ENCODE measurements at regions not wholly inside any gene's neighbourhood (a gene's known extent, or its start where the extent isn't known, plus 50 kb on each side); places are given as distances from the start of the nearest gene placed in this dataset.

DNA sequence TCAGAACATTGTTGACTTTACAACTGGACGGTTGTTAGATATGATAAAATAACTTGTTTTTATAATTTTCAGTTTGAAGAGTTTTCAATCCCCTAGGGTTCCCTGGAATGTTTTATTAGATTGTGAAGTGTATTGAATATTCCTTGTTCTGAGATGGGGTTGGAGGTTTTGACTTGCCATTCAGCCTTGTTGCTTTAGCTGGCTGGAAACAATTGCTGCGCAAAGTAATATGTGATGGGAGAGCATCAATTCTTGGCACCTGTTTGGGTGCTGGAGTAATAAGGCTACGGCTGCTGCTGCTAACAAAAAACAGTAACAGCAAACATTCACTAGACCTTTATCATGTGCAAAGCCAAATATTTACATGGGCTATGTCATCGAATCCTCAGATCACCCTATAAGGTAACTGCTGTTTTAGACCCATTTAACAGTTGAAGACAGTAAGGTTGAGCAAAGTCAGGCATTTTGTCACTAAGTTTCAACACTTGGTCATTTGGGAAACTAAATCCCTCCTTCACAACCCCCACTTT, 241.0 kb upstream of the TBX3 start (continued):
- TF ChIP-seq, protein P1, sequence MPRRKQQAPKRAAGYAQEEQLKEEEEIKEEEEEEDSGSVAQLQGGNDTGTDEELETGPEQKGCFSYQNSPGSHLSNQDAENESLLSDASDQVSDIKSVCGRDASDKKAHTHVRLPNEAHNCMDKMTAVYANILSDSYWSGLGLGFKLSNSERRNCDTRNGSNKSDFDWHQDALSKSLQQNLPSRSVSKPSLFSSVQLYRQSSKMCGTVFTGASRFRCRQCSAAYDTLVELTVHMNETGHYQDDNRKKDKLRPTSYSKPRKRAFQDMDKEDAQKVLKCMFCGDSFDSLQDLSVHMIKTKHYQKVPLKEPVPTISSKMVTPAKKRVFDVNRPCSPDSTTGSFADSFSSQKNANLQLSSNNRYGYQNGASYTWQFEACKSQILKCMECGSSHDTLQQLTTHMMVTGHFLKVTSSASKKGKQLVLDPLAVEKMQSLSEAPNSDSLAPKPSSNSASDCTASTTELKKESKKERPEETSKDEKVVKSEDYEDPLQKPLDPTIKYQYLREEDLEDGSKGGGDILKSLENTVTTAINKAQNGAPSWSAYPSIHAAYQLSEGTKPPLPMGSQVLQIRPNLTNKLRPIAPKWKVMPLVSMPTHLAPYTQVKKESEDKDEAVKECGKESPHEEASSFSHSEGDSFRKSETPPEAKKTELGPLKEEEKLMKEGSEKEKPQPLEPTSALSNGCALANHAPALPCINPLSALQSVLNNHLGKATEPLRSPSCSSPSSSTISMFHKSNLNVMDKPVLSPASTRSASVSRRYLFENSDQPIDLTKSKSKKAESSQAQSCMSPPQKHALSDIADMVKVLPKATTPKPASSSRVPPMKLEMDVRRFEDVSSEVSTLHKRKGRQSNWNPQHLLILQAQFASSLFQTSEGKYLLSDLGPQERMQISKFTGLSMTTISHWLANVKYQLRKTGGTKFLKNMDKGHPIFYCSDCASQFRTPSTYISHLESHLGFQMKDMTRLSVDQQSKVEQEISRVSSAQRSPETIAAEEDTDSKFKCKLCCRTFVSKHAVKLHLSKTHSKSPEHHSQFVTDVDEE (CRISPR knock-in tag; IDR thresholded peaks at IDR 0.05) = no peak
- no peak for TF ChIP-seq TCF4 (CRISPR knock-in tag; IDR thresholded peaks at IDR 0.05; ENCODE audit: borderline replicate concordance)

GRCh38 chr12:114921781-114922180, 237.8 kb upstream of the TBX3 start:
- no peak for ATAC-seq
- no peak for TF ChIP-seq SNAI2 (CRISPR knock-in tag; IDR thresholded peaks at IDR 0.05)
- no peak for TF ChIP-seq ESRRG (CRISPR knock-in tag; IDR thresholded peaks at IDR 0.05)
- no peak for TF ChIP-seq ISL1 (CRISPR knock-in tag; IDR thresholded peaks at IDR 0.05)
- no peak for TF ChIP-seq CSDC2 (CRISPR knock-in tag; IDR thresholded peaks at IDR 0.05)
- no peak for TF ChIP-seq ZNF8 (CRISPR knock-in tag; IDR thresholded peaks at IDR 0.05)
- no peak for TF ChIP-seq TCF4 (CRISPR knock-in tag; IDR thresholded peaks at IDR 0.05; ENCODE audit: borderline replicate concordance)
- TF ChIP-seq ZNF565 (CRISPR knock-in tag; conservative IDR thresholded peaks at IDR 0.05; ENCODE audit: low read depth) = no peak
- no peak for TF ChIP-seq ZC3H10 (CRISPR knock-in tag; IDR thresholded peaks at IDR 0.05)
- no peak for TF ChIP-seq ZFP30 (CRISPR knock-in tag; IDR thresholded peaks at IDR 0.05)
- no peak for TF ChIP-seq POU6F1 (CRISPR knock-in tag; IDR thresholded peaks at IDR 0.05; ENCODE audit: borderline replicate concordance, low read depth)

- TF ChIP-seq ESRRG (CRISPR knock-in tag; IDR thresholded peaks at IDR 0.05) = no peak
- TF ChIP-seq TCF4 (CRISPR knock-in tag; IDR thresholded peaks at IDR 0.05; ENCODE audit: borderline replicate concordance) = no peak
- TF ChIP-seq SNAI2 (CRISPR knock-in tag; IDR thresholded peaks at IDR 0.05) = no peak
- no peak for TF ChIP-seq CSRNP3 (CRISPR knock-in tag; IDR thresholded peaks at IDR 0.05)
- TF ChIP-seq RARB (CRISPR knock-in tag; IDR thresholded peaks at IDR 0.05) = no peak
- TF ChIP-seq ZNF8 (CRISPR knock-in tag; IDR thresholded peaks at IDR 0.05) = no peak
- TF ChIP-seq, protein P1 (CRISPR knock-in tag; IDR thresholded peaks at IDR 0.05) = no peak
- TF ChIP-seq PATZ1 (CRISPR knock-in tag; IDR thresholded peaks at IDR 0.05; ENCODE audit: borderline replicate concordance) = no peak
- no peak for TF ChIP-seq POU6F1 (CRISPR knock-in tag; IDR thresholded peaks at IDR 0.05; ENCODE audit: borderline replicate concordance, low read depth)
- no peak for TF ChIP-seq ZNF70 (CRISPR knock-in tag; IDR thresholded peaks at IDR 0.05)
- no peak for TF ChIP-seq GLIS3 (CRISPR knock-in tag; IDR thresholded peaks at IDR 0.05)
- no peak for TF ChIP-seq ZFP30 (CRISPR knock-in tag; IDR thresholded peaks at IDR 0.05)
- TF ChIP-seq OSR1 (CRISPR knock-in tag; IDR thresholded peaks at IDR 0.05) = no peak
- no peak for TF ChIP-seq ZFP3 (CRISPR knock-in tag; IDR thresholded peaks at IDR 0.05)
- no peak for TF ChIP-seq ISL1 (CRISPR knock-in tag; IDR thresholded peaks at IDR 0.05)
- TF ChIP-seq ZC3H10 (CRISPR knock-in tag; IDR thresholded peaks at IDR 0.05) = no peak
- TF ChIP-seq PPARA (CRISPR knock-in tag; IDR thresholded peaks at IDR 0.05; ENCODE audit: borderline replicate concordance) = no peak
- TF ChIP-seq TOX (CRISPR knock-in tag; IDR thresholded peaks at IDR 0.05; ENCODE audit: borderline replicate concordance) = no peak
- no peak for TF ChIP-seq ZNF565 (CRISPR knock-in tag; conservative IDR thresholded peaks at IDR 0.05; ENCODE audit: low read depth)
- no peak for TF ChIP-seq CSDC2 (CRISPR knock-in tag; IDR thresholded peaks at IDR 0.05)
- no peak for ATAC-seq
Observed at GRCh38 chr12:114920771-114921554, 237.0 kb upstream of the TBX3 start.
